ENCODE measurements at regions not wholly inside any gene's neighbourhood (a gene's known extent, or its start where the extent isn't known, plus 50 kb on each side); places are given as distances from the start of the nearest gene placed in this dataset.
"Not testable (repeated sequence)": the region's sequence is repeated elsewhere in the genome, so short reads cannot be mapped to it uniquely, and the experiment has no call there.

DNA sequence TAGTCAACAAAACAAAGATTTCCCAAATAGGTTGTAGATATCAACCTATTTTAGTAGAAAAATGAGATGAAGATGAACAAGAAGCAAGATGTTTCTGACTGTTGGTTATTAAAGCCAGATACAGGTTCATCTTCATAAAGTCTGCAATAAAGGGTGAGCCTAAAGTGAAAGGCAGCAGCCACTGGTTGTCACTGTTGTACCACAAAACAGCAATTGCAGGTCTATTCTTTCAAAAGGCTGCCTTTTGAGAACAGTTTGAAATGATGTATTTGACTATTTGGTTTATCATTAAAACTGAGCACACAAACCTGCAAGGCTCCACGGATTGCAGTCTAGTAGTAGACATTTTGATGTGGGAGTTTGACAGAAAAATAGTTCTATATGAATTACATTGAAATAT lies 543.4 kb downstream of the GBE1 start:
- ATAC-seq, result no peak
- DNase-seq, result no peak

DNA sequence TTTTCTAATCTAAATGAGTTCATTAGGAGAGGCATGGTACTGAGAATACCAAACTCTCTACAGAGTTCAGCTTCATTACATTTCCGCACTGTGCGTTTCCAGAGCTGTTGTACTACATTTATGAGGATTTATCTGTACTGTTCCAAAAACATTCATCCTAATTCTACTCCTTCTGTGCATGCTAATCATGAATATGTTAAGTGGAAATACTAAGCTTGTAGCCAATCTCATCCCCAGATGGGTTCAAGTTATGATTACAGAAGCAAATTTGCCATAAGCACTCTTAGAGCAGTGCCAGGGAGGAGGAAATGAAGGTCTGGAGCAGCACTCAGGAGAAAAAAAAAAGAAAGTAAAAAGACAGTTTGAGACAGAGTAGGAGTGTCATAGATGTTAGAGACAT lies 544.3 kb downstream of the GBE1 start:
- DNase-seq (no peak), ATAC-seq (no peak)
- intact Hi-C loops (cut with DNase I, micrococcal nuclease), result no loop called here

More for the DNA sequence above, 543.4 kb downstream of the GBE1 start:
- intact Hi-C loops (cut with DNase I, micrococcal nuclease), result no loop called here

DNA sequence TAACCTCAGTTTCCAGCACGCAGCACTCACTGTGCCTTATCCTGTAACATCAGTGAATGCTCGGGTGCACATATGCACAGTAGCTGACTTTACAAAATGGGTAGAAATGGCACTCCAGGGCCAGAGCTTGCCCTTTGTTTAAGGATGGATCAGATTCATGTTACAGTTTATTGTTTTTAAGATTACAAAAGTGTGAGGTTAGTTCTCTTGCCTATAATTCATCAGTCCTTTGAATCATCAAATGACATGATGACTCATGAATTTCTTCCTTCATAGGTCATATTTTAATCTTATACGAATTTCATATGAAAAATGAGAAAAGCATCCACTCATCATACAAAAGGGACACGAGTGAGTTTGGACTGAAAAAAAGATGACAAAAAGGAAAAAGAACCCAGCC lies 545.3 kb downstream of the GBE1 start:
- DNase-seq (no peak), ATAC-seq (no peak)

DNA sequence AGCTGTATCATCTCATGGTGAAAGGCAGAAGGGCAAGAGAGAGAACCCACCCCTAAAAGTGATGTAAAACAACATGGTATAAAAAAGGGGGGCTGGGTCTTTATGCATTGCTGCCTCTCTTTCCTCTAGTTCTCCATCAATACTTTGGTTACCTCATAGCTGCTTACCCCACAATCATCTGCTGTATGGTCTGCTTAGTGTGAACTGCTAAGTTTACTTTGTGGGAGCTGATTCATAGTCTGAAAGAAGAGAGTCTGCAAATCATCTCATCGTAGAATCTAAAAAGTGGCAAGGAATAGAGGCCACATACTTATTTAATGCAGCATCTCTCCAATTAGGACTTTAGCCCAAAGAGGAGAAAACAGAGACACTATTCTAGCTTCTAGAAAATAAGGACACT lies 546.8 kb downstream of the GBE1 start:
- intact Hi-C loops (cut with DNase I, micrococcal nuclease), result no loop called here
- DNase-seq (no peak), ATAC-seq (no peak)

More for the DNA sequence above, 545.3 kb downstream of the GBE1 start:
- intact Hi-C loops (cut with DNase I, micrococcal nuclease), result no loop called here

GRCh38 chr3:81199587-81199986 lies 561.9 kb downstream of the GBE1 start:
- ATAC-seq (no peak), DNase-seq (no peak)
- intact Hi-C loops (cut with DNase I, micrococcal nuclease), result no loop called here

- ATAC-seq (no peak), DNase-seq (no peak)
- intact Hi-C loops (cut with DNase I, micrococcal nuclease), result no loop called here
Observed at GRCh38 chr3:81198756-81199155, 562.7 kb downstream of the GBE1 start.

- DNase-seq (no peak), ATAC-seq (no peak)
- intact Hi-C loops (cut with DNase I, micrococcal nuclease), result no loop called here
Observed at GRCh38 chr3:81198216-81198615, 563.2 kb downstream of the GBE1 start.

- no peak for ATAC-seq
- intact Hi-C loops (cut with DNase I, micrococcal nuclease), result no loop called here
- no peak for DNase-seq
Observed at GRCh38 chr3:81197386-81197785, 564.1 kb downstream of the GBE1 start.

- intact Hi-C loops (cut with DNase I, micrococcal nuclease), result no loop called here
- ATAC-seq (no peak), DNase-seq (no peak)
Observed at GRCh38 chr3:81195478-81195877, 566.0 kb downstream of the GBE1 start.

DNA sequence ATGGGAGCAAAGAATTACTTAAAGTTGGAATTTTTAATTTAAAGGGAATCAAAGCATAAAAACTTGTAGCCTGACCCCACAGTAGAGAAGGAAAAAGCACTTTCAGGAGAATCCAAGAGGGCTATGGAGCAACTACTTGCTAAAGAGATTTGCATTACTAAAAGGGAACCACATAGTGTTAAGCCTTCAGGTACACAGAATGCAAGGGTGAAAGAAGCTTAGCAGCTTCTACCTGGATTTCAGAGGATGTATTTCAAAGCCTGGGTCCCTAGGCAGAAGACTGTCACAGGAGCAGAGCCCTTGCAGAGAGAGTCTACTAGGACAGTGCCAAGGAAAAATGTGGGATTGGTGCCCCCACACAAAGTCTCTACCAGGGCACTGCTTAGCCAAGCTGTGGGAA lies 575.0 kb downstream of the GBE1 start:
- ATAC-seq, result no peak
- DNase-seq, result no peak
- intact Hi-C loops (cut with DNase I, micrococcal nuclease), result no loop called here

DNA sequence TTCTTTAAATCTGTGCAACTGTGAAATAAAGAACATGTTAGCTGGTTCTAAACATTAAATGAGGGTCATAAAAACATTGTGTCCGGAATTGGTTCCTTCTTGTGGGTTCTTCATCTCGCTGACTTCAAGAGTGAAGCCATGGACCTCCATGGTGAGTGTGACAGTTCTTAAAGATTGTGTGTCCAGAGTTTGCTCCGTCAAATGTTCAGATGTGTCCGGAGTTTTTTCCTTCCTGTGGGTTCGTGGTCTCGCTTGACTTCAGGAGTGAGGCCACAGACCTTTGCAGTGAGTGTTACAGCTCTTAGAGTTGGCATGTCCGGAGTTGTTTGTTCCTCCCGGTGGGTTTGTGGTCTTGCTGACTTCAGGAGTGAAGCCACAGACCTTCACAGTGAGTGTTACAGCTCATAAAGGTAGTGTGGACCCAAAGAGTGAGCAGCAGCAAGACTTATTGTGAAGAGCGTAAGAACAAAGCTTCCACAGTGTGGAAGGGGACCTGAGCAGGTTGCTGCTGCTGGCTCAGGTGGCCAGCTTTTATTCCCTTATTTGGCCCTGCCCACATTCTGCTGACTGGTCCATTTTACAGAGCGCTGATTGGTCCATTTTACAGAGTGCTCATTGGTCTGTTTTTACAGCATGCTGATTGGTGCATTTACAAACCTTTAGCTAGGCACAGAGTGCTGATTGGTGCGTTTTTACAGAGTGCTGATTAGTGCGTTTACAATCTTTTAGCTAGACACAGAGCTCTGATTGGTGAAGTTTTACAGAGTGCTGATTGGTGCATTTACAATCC lies 579.2 kb downstream of the GBE1 start:
- ATAC-seq; intact Hi-C loops (cut with DNase I, micrococcal nuclease); DNase-seq: not testable (repeated sequence)

DNA sequence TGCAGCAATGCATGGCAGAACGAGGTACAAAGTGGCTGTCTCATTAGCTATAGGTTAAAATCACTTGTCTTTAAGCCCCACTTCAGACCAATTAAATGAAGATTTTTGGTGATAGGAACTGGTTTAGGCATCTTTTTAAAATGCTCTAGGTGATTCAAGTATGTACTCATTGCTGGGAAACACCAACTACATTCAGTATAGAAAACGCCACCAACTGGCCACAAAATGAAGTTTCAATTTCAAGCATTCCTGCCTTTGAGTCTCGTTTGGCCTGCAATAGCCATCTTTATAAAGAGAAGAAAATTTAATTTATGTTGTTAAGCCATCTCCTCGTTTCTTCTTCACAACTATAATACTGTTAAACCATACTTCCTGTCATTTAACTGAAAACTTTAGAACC lies 587.9 kb downstream of the GBE1 start:
- intact Hi-C loops (cut with DNase I, micrococcal nuclease), result no loop called here
- DNase-seq (no peak), ATAC-seq (no peak)

DNA sequence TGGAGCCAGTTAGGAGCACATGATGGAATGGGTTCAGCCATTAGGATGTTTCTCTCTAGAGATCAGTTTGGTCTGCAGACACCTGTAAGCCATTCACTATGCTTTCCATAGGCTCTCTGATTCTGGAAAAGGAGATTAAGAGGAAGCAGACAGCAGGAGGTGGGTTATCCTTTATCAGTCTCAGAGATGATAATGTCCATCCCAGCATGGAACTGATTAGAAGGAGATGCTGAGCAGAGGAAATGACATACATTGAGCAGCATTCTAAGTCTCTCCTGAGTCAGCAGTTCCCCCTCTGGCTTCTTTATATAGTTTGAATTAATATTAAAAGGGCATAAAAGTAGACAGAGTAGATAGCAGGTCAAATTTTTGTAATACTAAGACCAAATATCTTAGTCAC lies 591.1 kb downstream of the GBE1 start:
- ATAC-seq, result no peak
- intact Hi-C loops (cut with DNase I, micrococcal nuclease), result no loop called here
- DNase-seq, result no peak

GRCh38 chr3:81164806-81165205 lies 596.6 kb downstream of the GBE1 start:
- ATAC-seq, result no peak

DNA sequence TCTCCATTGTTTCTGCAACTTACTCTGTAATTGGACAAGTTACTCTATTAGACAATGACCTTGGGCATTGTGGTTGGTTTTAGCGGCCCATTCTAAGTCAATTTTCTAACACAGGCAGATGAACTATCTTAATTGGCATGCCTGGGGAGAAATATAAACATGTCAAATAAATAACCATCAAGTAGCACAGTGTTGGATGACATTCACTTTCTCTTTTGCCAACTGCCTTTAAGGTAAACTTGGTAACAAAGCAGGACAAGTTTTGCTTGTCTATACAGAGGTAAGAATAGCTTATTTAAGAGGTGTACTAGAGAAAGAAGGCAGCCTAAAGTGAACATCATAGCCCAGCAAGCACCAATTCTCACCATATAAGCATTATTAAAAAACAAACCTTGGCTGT lies 599.6 kb downstream of the GBE1 start:
- ATAC-seq, result no peak
- intact Hi-C loops (cut with DNase I, micrococcal nuclease), result no loop called here
- no peak for DNase-seq

More at GRCh38 chr3:81164806-81165205, 596.6 kb downstream of the GBE1 start:
- intact Hi-C loops (cut with DNase I, micrococcal nuclease), result no loop called here
- no peak for DNase-seq

GRCh38 chr3:81161100-81161499 lies 600.3 kb downstream of the GBE1 start:
- DNase-seq, result no peak
- intact Hi-C loops (cut with DNase I, micrococcal nuclease), result no loop called here
- ATAC-seq, result no peak

DNA sequence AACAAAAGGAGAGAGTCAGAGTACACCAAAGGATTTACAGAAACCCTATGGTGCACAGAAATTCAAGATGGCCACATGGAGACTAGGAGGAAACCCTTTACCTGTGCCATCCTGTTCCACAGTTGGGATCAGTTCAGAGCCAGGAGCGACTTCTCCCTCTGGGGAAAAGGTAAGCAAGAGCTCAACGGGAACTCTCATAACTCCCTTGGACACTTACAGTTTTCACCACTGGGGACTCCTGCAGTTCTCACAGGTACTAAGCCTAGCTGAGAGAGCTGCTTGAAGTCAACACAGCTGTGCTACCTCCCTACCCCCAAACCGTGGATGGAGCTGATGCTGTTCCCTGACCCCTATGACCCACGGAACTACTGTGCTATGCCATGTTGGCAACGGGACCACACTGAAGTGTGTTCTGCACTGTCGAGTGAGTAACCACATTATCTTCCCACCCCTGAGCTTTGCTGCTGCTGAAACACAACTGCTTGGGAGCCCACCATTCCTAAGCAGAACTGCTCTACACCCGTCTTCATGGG lies 606.8 kb downstream of the GBE1 start:
- ATAC-seq, result no peak
- DNase-seq, result no peak
- intact Hi-C loops (cut with DNase I, micrococcal nuclease), result no loop called here

DNA sequence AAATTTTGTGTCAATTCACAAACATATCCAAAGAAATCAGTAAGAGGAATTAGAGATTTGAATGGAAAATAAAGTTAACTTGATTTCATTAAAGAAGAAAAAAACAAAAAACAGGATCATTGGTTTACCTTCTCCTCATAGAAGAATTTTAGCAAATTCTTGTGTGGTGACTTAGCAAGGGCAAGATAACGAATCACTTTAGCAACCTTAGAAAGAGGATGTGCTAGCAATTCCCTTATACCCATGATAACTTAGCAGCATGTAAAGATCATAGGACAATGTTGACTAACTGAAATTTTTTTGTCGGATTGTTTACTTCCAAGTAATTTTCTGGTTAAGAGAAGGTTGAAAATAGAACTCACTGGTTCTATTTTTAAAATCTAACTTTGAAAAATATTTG lies 609.3 kb downstream of the GBE1 start:
- intact Hi-C loops (cut with DNase I, micrococcal nuclease), result no loop called here
- no peak for ATAC-seq
- no peak for DNase-seq

DNA sequence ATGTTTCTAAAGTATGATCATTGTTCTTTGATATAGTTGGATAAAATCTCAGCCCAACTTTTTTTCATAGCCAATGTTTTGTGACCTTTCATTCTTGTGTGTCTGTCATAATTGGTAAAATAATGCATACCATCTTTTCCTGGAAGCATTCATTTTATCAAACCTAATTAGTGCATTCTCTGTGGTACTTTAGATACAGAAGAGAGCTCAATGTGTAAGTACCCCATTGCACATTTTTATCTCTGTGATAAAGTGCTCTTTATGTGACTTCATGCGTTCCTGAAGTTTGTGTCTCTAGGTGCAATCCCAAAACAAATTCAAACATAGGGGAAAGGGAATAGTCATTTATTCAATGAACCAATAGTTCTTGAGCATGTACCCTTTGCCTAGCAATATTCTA lies 628.5 kb downstream of the GBE1 start:
- ATAC-seq (no peak), DNase-seq (no peak)
- intact Hi-C loops (cut with DNase I, micrococcal nuclease), result no loop called here

DNA sequence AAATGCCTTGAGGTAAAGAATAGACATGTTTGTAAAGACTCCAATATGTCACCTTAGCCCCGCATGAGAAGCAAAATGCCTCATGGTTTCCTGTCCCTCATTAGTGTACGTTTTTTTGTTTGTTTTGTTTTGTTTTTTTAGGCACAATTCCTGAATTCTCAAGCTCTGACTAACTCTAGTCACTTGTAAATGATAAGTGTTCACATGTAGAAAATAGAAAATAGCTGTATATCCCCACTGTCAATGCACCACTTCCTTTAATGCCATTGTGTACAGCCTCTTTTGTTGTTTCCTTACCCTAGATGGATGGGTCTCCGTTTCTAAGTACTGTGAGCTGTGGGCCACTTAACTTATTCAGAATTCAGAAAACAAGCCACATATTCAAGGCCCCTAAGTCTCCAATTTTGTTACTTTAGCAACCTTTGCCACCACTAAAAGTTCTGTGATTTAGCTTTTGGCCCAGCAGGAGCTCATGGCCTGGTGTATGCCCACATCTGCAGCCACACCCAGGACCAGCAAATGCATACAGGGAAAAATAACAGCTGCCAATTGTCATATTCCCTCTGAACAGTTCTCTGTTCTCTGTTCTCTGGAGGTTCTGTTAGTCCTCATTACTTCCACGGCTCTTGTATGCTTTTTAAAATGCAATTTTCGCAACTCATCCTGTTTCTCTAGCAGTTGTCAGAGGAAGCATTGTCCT lies 655.5 kb downstream of the GBE1 start:
- intact Hi-C loops (cut with DNase I, micrococcal nuclease), result no loop called here
- DNase-seq, result no peak
- no peak for ATAC-seq
